Adrenal gland (tissue), 9 donors: ENCODE measurements at regions not wholly inside any gene's neighbourhood (a gene's known extent, or its start where the extent isn't known, plus 50 kb on each side); places are given as distances from the start of the nearest gene placed in this dataset.

Experiments
- DNase-seq, 7 donors: peaks; one replicate each; pipeline ENCODE4 v3.0.0-alpha.2; 2019 to 2020
- H3K27ac ChIP-seq, 5 donors: fragments of 200-600 bp; sonication (generic) in 4 of 5; 1 replicate in 3 of 5; 2 replicates in 2 of 5; pipeline versions ENCODE4 v1.5.1 to v1.8.0; 2016 to 2020; ENCODE audit warnings: mild to moderate bottlenecking in 1 of 5
- H3K27me3 ChIP-seq: fragments of 200-600 bp; 2 replicates; pipeline ENCODE4 v1.8.0; 2021
- H3K36me3 ChIP-seq, 2 donors: fragments of 200-600 bp; replicated peaks in 1 of 2; 1 replicate in 1 of 2; 2 replicates in 1 of 2; pipeline versions ENCODE4 v1.5.1 to v1.8.0; 2018 to 2022
- H3K4me1 ChIP-seq, 2 donors: fragments of 200-600 bp; replicated peaks in 1 of 2; 1 replicate in 1 of 2; 2 replicates in 1 of 2; pipeline versions ENCODE4 v1.5.1 to v1.8.0; 2018 to 2021
- H3K4me3 ChIP-seq, 4 donors: fragments of 200-600 bp; sonication (generic) in 3 of 4; one replicate each; pipeline ENCODE4 v1.5.1; 2016 to 2018
- H3K9me3 ChIP-seq, 3 donors: fragments of 200-600 bp; sonication (generic) in 1 of 3; replicated peaks in 1 of 3; 1 replicate in 2 of 3; 2 replicates in 1 of 3; pipeline versions ENCODE4 v1.5.1 to v1.8.0; 2016 to 2021
- CTCF ChIP-seq, 6 experiments: fragments of 450-650 bp in 4 of 6; fragments of 200-600 bp in 2 of 6; sonication (generic) in 1 of 6; IDR thresholded peaks; 1 replicate in 5 of 6; 2 replicates in 1 of 6; pipeline versions ENCODE4 v1.5.1 to v1.8.0; 2016 to 2021; ENCODE audit warnings: antibody characterized with exemption in 6 of 6, mild to moderate bottlenecking in 2 of 6, moderate library complexity in 1 of 6
- POLR2A ChIP-seq, 2 donors: fragments of 450-650 bp; IDR thresholded peaks; one replicate each; pipeline ENCODE4 v1.6.1; 2017; ENCODE audit warnings: antibody characterized with exemption in 2 of 2, mild to moderate bottlenecking in 2 of 2, moderate library complexity in 1 of 2
- WGBS, 4 donors: extraction: QIAGEN DNeasy Blood & Tissue Kit in 2 of 4; methylation state at CpG; one replicate each; pipeline versions ENCODE4 v1.1.5 to v1.1.7; 2013 to 2017; 5-methylcytosine and 5-hydroxymethylcytosine counted together
- intact Hi-C, 2 donors: fragments of 100-400 bp; cut with DNase I; formaldehyde crosslinking; loops; one replicate each; pipeline versions ENCODE4 v1.14.1 to v1.15.0; 2022 to 2023
- donor health status: healthy with polysubstance abuse.
- donor health status: Bipolar disorder and iron deficiency.
- donor health status: DM: yes; HTN: yes; CAD: no.
- donor health status: DM: no; HTN: no; CAD: no.
- donor health status: DM: no; HTN: no; CAD: no.

DNA sequence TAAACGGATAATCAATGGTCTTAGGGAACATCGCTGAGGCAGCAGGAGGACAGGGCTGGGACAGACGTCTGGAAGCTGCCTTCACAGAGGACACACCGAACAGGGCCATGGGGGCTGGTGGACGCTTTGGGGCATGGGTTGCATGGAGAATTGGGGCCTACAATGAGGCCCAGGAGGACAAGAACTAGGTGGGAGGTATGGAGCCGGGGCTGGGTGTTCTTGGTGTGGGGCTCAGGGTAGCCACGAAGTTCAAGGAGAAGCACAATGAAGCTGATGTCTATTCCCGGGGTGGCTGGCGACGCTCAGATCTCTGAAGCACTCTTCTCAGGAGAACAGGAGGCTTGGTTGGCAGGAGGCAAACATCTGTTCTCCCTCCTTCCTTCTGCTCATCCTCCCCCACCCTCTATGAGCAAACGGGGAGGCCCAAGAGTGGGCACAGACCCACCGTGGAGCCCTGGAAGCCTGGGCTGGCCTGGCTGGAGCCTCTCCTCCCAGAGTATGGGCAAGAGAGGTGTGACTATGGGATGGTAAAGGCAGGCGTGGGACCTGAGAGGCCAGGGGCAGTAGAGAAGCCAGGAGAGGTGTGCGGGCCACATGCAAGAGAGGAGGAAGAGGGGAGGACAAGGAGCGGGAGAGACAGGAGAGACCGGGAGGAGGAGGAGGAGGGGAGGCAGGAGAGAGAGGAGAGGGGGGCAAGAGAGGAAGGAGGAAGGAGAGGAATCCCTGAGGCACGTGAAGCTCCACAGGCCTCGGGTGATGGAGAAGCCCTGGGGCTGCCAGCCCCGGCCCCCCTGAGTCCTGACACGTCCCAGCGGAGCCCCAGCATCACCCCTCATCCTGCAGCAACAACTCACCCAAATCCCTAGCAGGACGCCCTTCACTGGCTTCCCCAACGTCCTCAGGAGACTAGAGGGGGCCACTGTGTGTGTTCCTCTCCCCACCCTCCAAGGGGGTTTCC is 159.1 kb downstream of the OLFM1 start:
- Histone ChIP-seq H3K9me3 (no peaks in the 10 kb centered on the region), H3K4me3 (no peak overlapping the region), H3K36me3 (no peaks in the 10 kb centered on the region), H3K4me1 (no peaks in the 10 kb centered on the region), H3K27ac (no peak overlapping the region), H3K27me3 (peaks cover 9% of the 10 kb centered on the region)
- no peak for TF ChIP-seq POLR2A (IDR thresholded peaks at IDR 0.05)
- TF ChIP-seq CTCF (IDR thresholded peaks at IDR 0.05), result no peak
- 59 to 72% (median 69%) methylated on average over 22 to 23 of the region's 23 CpGs for WGBS, 4 donors
- DNase-seq, result no peak
- intact Hi-C loops, result no loop called here

GRCh38 chr9:135247227-135247930 is 159.9 kb downstream of the OLFM1 start:
- TF ChIP-seq CTCF (IDR thresholded peaks at IDR 0.05) (no peak), POLR2A (IDR thresholded peaks at IDR 0.05) (no peak)
- H3K27ac ChIP-seq, result no peak overlapping the region
- WGBS, 4 donors, result 63 to 88% (median 83%) methylated on average over 8 to 27 of the region's 27 CpGs

GRCh38 chr9:135248111-135248510 is 160.6 kb downstream of the OLFM1 start:
- TF ChIP-seq POLR2A (IDR thresholded peaks at IDR 0.05), result no peak
- TF ChIP-seq CTCF (IDR thresholded peaks at IDR 0.05), result no peak
- no peak for DNase-seq
- H3K9me3 ChIP-seq, result no peaks in the 10 kb centered on the region
- H3K27ac ChIP-seq, result no peak overlapping the region
- WGBS, 4 donors, result 73 to 83% (median 75%) methylated on average over 7 to 8 of the region's 8 CpGs
- intact Hi-C loops, result no loop called here
- H3K4me3 ChIP-seq, result no peak overlapping the region
- no peaks in the 10 kb centered on the region for H3K36me3 ChIP-seq
- H3K4me1 ChIP-seq, result no peaks in the 10 kb centered on the region
- peaks cover 9% of the 10 kb centered on the region for H3K27me3 ChIP-seq

More at GRCh38 chr9:135247227-135247930, 159.9 kb downstream of the OLFM1 start:
- DNase-seq, result no peak
- H3K36me3 ChIP-seq, result no peaks in the 10 kb centered on the region
- H3K4me3 ChIP-seq, result no peak overlapping the region
- H3K4me1 ChIP-seq, result no peaks in the 10 kb centered on the region
- intact Hi-C loops, result no loop called here
- H3K9me3 ChIP-seq, result no peaks in the 10 kb centered on the region
- peaks cover 9% of the 10 kb centered on the region for H3K27me3 ChIP-seq

DNA sequence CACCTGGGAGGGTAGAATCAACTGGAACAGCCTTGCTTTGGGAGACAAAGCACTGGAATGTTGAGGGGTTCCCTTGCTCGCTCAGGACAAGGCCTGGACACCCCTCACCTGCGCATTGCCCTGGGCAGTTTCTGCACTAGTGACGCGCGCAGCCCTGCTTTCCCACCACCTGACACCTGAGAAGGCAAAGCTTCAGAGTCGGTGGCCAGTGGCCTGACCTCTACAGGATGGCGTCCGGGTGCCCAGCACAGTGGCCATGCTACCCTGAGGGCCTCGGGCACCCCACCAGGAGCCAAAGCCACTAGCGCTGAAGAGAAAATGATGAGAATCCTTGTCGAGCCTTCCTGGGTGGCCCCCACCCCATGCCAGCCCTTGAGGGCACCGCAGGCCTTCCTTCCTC is 161.3 kb downstream of the OLFM1 start:
- no peak for DNase-seq
- WGBS, 4 donors, result 91 to 96% (median 92%) methylated on average over 6 to 12 of the region's 12 CpGs; no CpG with 5 or more reads in 1 of the 4 donors

More for the DNA sequence above, 161.3 kb downstream of the OLFM1 start:
- Histone ChIP-seq H3K4me3 (no peak overlapping the region), H3K27ac (no peak overlapping the region), H3K36me3 (no peaks in the 10 kb centered on the region), H3K27me3 (peaks cover 9% of the 10 kb centered on the region), H3K4me1 (no peaks in the 10 kb centered on the region), H3K9me3 (no peaks in the 10 kb centered on the region)
- TF ChIP-seq CTCF (IDR thresholded peaks at IDR 0.05) (no peak), POLR2A (IDR thresholded peaks at IDR 0.05) (no peak)
- intact Hi-C loops, result no loop called here
